ENCODE measurements at regions not wholly inside any gene's neighbourhood (a gene's known extent, or its start where the extent isn't known, plus 50 kb on each side); places are given as distances from the start of the nearest gene placed in this dataset.

- TF ChIP-seq POLR2A (IDR thresholded peaks at IDR 0.05; ENCODE audit: low read depth, low read length) (no peak), TAF1 (IDR thresholded peaks at IDR 0.05; ENCODE audit: low read depth, low read length) (no peak), POLR2AphosphoS5 (IDR thresholded peaks at IDR 0.05; ENCODE audit: low read depth, low read length) (no peak)
These were observed 242.5 kb upstream of the TMEM229A start for GRCh38 chr7:124275411-124275810.
